ENCODE measurements at regions not wholly inside any gene's neighbourhood (a gene's known extent, or its start where the extent isn't known, plus 50 kb on each side); places are given as distances from the start of the nearest gene placed in this dataset.

DNA sequence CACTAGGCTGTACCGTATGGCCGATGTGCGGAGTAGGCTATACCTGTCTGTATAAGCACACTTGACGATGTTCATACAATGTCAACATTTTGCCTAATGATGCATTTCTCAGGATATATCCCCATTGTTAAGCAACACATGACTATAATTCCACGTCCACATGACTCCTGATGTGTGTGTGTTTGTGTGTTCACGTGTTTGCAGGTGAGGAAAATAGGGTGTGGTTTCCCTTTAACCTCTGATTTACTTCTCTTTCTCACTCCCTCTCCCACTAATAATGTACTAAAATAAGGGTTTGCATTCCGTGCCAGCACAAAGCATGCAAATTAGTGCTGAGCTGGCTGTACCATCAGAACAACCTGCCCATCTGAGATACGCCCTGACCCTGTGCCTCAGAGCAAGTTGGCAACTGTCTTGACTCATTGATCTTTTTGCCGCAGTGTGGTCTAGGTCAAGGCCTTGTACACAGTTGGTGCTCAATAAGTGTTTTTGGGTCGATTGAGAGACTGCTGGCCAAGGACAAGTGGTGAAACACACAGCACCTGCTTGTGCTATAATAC lies 64.6 kb upstream of the DOCK1 start:
- no peak overlapping the region for H3K4me2 ChIP-seq (ENCODE audit: low read length, poor library complexity, severe bottlenecking)
- WGBS, result 90% methylated on average over 7 of the region's 10 CpGs
- H2BK120ac ChIP-seq (ENCODE audit: low read depth, low read length), result no peak overlapping the region
- H3K36me3 ChIP-seq (ENCODE audit: control insufficient read depth in 1 of 2, insufficient read depth in 2 of 2, low read depth in 1 of 2, low read length in 2 of 2), result no peaks in the 10 kb centered on the region
- no peak overlapping the region for H3K9ac ChIP-seq (ENCODE audit: low read length)
- no peak overlapping the region for H3K4me3 ChIP-seq (ENCODE audit: insufficient read depth in 1 of 2, low read depth in 1 of 2, low read length in 2 of 2)
- H3K23ac ChIP-seq (ENCODE audit: low read length in 2 of 2), result no peak overlapping the region
- H3K4ac ChIP-seq (ENCODE audit: low read depth in 1 of 2, low read length in 2 of 2), result no peak overlapping the region
- H3K27me3 ChIP-seq (ENCODE audit: control insufficient read depth in 1 of 2, insufficient read depth in 1 of 2, low read length in 2 of 2), result peaks cover 0 to 47% of the 10 kb centered on the region in 2 experiments
- DNase-seq, result no peak
- no peak overlapping the region for H3K27ac ChIP-seq (ENCODE audit: low read length, poor library complexity, severe bottlenecking)
- H3K18ac ChIP-seq (ENCODE audit: low read depth in 1 of 2, low read length in 2 of 2), result no peak overlapping the region
- H2AK5ac ChIP-seq (ENCODE audit: low read length, severe bottlenecking), result no peak overlapping the region
- no peak overlapping the region for H2BK12ac ChIP-seq (ENCODE audit: low read length in 2 of 2)
- no peak overlapping the region for H3K14ac ChIP-seq (ENCODE audit: low read length in 2 of 2)
- no peak overlapping the region for H2BK15ac ChIP-seq (ENCODE audit: low read depth, poor library complexity, severe bottlenecking)
- H4K91ac ChIP-seq (ENCODE audit: low read length), result no peak overlapping the region
- no peak overlapping the region for H4K8ac ChIP-seq (ENCODE audit: low read length)
- no peak overlapping the region for H2BK5ac ChIP-seq (ENCODE audit: low read depth, low read length, poor library complexity, severe bottlenecking)
- no peaks in the 10 kb centered on the region for H3K79me1 ChIP-seq (replicated peaks; ENCODE audit: low read length, poor library complexity, severe bottlenecking)
- H3K9me3 ChIP-seq (ENCODE audit: control insufficient read depth, low read length), result no peaks in the 10 kb centered on the region
- H3K4me1 ChIP-seq (ENCODE audit: control insufficient read depth, insufficient read depth, low read depth, low read length), result no peaks in the 10 kb centered on the region
- no peak overlapping the region for H2AFZ ChIP-seq (ENCODE audit: low read depth, low read length)

DNA sequence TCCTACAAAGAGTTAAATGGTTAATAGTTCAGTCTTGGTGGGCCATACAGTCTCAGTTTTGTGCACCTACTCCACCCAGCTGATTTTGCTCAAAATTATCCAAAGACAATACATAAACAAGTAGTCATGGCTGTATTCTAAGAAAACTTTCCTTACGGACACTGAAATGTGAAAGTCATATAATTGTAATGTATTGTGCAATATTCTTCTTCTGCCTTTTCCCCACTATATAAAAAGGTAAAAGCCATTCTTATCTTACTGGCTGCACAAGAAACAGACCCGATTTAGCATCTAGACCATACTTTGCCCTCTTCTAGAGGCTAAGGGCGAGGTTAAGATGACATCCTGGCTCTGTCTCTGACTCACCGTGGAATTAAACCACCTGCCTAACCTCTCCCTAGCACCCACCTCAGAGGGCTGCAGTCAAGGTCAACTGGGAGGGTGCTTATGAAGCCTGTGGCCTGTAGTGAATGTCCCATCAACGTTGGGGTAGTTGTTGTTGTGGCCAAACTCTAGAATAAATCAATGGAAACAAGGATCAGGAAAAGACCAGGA lies 63.8 kb upstream of the DOCK1 start:
- H3K79me1 ChIP-seq (replicated peaks; ENCODE audit: low read length, poor library complexity, severe bottlenecking), result no peaks in the 10 kb centered on the region

DNA sequence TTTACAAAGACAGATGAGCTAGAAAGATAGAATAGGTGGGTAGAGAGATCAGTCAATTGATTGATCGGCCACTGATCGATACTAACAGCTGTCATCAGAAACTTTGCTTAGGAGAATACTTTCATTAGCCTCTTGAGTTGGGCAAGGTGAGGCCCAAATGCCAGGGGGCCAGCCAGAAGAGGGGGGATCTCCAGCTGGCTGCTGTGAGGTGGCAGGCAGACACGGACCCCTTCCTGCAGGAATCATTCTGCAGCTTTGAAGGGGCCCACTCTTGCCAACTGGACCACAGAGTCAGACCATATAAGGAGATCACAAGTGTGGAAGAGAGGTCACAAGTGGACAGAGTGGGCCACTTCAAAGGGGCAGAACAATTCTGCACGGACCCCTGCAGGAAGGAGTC lies 62.9 kb upstream of the DOCK1 start:
- Histone ChIP-seq H3K27ac (ENCODE audit: low read length, poor library complexity, severe bottlenecking) (no peak overlapping the region), H3K4me1 (ENCODE audit: control insufficient read depth, insufficient read depth, low read depth, low read length) (no peaks in the 10 kb centered on the region), H3K4me3 (ENCODE audit: insufficient read depth in 1 of 2, low read depth in 1 of 2, low read length in 2 of 2) (no peak overlapping the region), H3K23ac (ENCODE audit: low read length in 2 of 2) (no peak overlapping the region), H3K18ac (ENCODE audit: low read depth in 1 of 2, low read length in 2 of 2) (no peak overlapping the region), H2BK120ac (ENCODE audit: low read depth, low read length) (no peak overlapping the region), H3K9me3 (ENCODE audit: control insufficient read depth, low read length) (no peaks in the 10 kb centered on the region), H2BK15ac (ENCODE audit: low read depth, poor library complexity, severe bottlenecking) (no peak overlapping the region), H2BK12ac (ENCODE audit: low read length in 2 of 2) (no peak overlapping the region), H2BK5ac (ENCODE audit: low read depth, low read length, poor library complexity, severe bottlenecking) (no peak overlapping the region), H3K36me3 (ENCODE audit: control insufficient read depth in 1 of 2, insufficient read depth in 2 of 2, low read depth in 1 of 2, low read length in 2 of 2) (no peaks in the 10 kb centered on the region), H3K14ac (ENCODE audit: low read length in 2 of 2) (no peak overlapping the region), H2AK5ac (ENCODE audit: low read length, severe bottlenecking) (no peak overlapping the region), H3K4ac (ENCODE audit: low read depth in 1 of 2, low read length in 2 of 2) (no peak overlapping the region), H3K4me2 (ENCODE audit: low read length, poor library complexity, severe bottlenecking) (no peak overlapping the region), H2AFZ (ENCODE audit: low read depth, low read length) (no peak overlapping the region), H4K8ac (ENCODE audit: low read length) (no peak overlapping the region), H3K9ac (ENCODE audit: low read length) (no peak overlapping the region), H4K91ac (ENCODE audit: low read length) (no peak overlapping the region), H3K79me1 (replicated peaks; ENCODE audit: low read length, poor library complexity, severe bottlenecking) (no peaks in the 10 kb centered on the region), H3K27me3 (ENCODE audit: control insufficient read depth in 1 of 2, insufficient read depth in 1 of 2, low read length in 2 of 2) (peaks cover 0 to 30% of the 10 kb centered on the region in 2 experiments)
- WGBS, result 73% methylated on average over 4 of the region's 4 CpGs
- no peak for DNase-seq

More for the DNA sequence above, 63.8 kb upstream of the DOCK1 start:
- DNase-seq, result no peak
- no peak overlapping the region for H3K4me3 ChIP-seq (ENCODE audit: insufficient read depth in 1 of 2, low read depth in 1 of 2, low read length in 2 of 2)
- H2BK15ac ChIP-seq (ENCODE audit: low read depth, poor library complexity, severe bottlenecking), result no peak overlapping the region
- H2BK5ac ChIP-seq (ENCODE audit: low read depth, low read length, poor library complexity, severe bottlenecking), result no peak overlapping the region
- H3K4me1 ChIP-seq (ENCODE audit: control insufficient read depth, insufficient read depth, low read depth, low read length), result no peaks in the 10 kb centered on the region
- H2BK12ac ChIP-seq (ENCODE audit: low read length in 2 of 2), result no peak overlapping the region
- no peaks in the 10 kb centered on the region for H3K36me3 ChIP-seq (ENCODE audit: control insufficient read depth in 1 of 2, insufficient read depth in 2 of 2, low read depth in 1 of 2, low read length in 2 of 2)
- no peak overlapping the region for H3K18ac ChIP-seq (ENCODE audit: low read depth in 1 of 2, low read length in 2 of 2)
- H4K91ac ChIP-seq (ENCODE audit: low read length), result no peak overlapping the region
- no peak overlapping the region for H2AK5ac ChIP-seq (ENCODE audit: low read length, severe bottlenecking)
- no peak overlapping the region for H3K9ac ChIP-seq (ENCODE audit: low read length)
- no peak overlapping the region for H2AFZ ChIP-seq (ENCODE audit: low read depth, low read length)
- no peaks in the 10 kb centered on the region for H3K9me3 ChIP-seq (ENCODE audit: control insufficient read depth, low read length)
- no peak overlapping the region for H3K14ac ChIP-seq (ENCODE audit: low read length in 2 of 2)
- H2BK120ac ChIP-seq (ENCODE audit: low read depth, low read length), result no peak overlapping the region
- no peak overlapping the region for H3K23ac ChIP-seq (ENCODE audit: low read length in 2 of 2)
- H3K27me3 ChIP-seq (ENCODE audit: control insufficient read depth in 1 of 2, insufficient read depth in 1 of 2, low read length in 2 of 2), result peaks cover 0 to 40% of the 10 kb centered on the region in 2 experiments
- no peak overlapping the region for H4K8ac ChIP-seq (ENCODE audit: low read length)
- WGBS, result 69% methylated on average over 3 of the region's 5 CpGs
- no peak overlapping the region for H3K27ac ChIP-seq (ENCODE audit: low read length, poor library complexity, severe bottlenecking)
- H3K4ac ChIP-seq (ENCODE audit: low read depth in 1 of 2, low read length in 2 of 2), result no peak overlapping the region
- H3K4me2 ChIP-seq (ENCODE audit: low read length, poor library complexity, severe bottlenecking), result no peak overlapping the region

- Histone ChIP-seq H3K18ac (ENCODE audit: low read depth in 1 of 2, low read length in 2 of 2) (no peak overlapping the region), H3K36me3 (ENCODE audit: control insufficient read depth in 1 of 2, insufficient read depth in 2 of 2, low read depth in 1 of 2, low read length in 2 of 2) (no peaks in the 10 kb centered on the region), H2BK15ac (ENCODE audit: low read depth, poor library complexity, severe bottlenecking) (no peak overlapping the region), H3K23ac (ENCODE audit: low read length in 2 of 2) (no peak overlapping the region), H3K4me1 (ENCODE audit: control insufficient read depth, insufficient read depth, low read depth, low read length) (no peaks in the 10 kb centered on the region), H3K4ac (ENCODE audit: low read depth in 1 of 2, low read length in 2 of 2) (no peak overlapping the region), H3K9ac (ENCODE audit: low read length) (no peak overlapping the region), H4K8ac (ENCODE audit: low read length) (no peak overlapping the region), H2BK120ac (ENCODE audit: low read depth, low read length) (no peak overlapping the region), H2AK5ac (ENCODE audit: low read length, severe bottlenecking) (no peak overlapping the region), H4K91ac (ENCODE audit: low read length) (no peak overlapping the region), H3K9me3 (ENCODE audit: control insufficient read depth, low read length) (no peaks in the 10 kb centered on the region), H3K4me2 (ENCODE audit: low read length, poor library complexity, severe bottlenecking) (no peak overlapping the region), H3K79me1 (replicated peaks; ENCODE audit: low read length, poor library complexity, severe bottlenecking) (no peaks in the 10 kb centered on the region), H2AFZ (ENCODE audit: low read depth, low read length) (no peak overlapping the region), H3K27ac (ENCODE audit: low read length, poor library complexity, severe bottlenecking) (no peak overlapping the region), H3K27me3 (ENCODE audit: control insufficient read depth in 1 of 2, insufficient read depth in 1 of 2, low read length in 2 of 2) (peaks cover 0 to 29% of the 10 kb centered on the region in 2 experiments), H2BK12ac (ENCODE audit: low read length in 2 of 2) (no peak overlapping the region), H3K4me3 (ENCODE audit: insufficient read depth in 1 of 2, low read depth in 1 of 2, low read length in 2 of 2) (no peak overlapping the region), H3K14ac (ENCODE audit: low read length in 2 of 2) (no peak overlapping the region), H2BK5ac (ENCODE audit: low read depth, low read length, poor library complexity, severe bottlenecking) (no peak overlapping the region)
- no peak for DNase-seq
- WGBS, result 70% methylated on average over 10 of the region's 10 CpGs
Measured at GRCh38 chr10:126842836-126843235, 62.4 kb upstream of the DOCK1 start.
